HG02798 (cell line): ENCODE measurements at regions not wholly inside any gene's neighbourhood (a gene's known extent, or its start where the extent isn't known, plus 50 kb on each side); places are given as distances from the start of the nearest gene placed in this dataset.
A peak's percentile ranks its signal among the peaks of the same experiment; 100 is the strongest.

Source experiments
- ATAC-seq: cut with Tn5 transposase; IDR thresholded peaks from one replicate; pipeline ENCODE4 v1.9.1; 2021; ENCODE audit warnings: mild to moderate bottlenecking; ENCODE audit not compliant: unreplicated experiment, poor library complexity

GRCh38 chr16:73616770-73617169 lies 568.8 kb upstream of the ZFHX3 start:
- ATAC-seq: no peak

GRCh38 chr16:73616166-73616753 lies 568.3 kb upstream of the ZFHX3 start:
- ATAC-seq: no peak

GRCh38 chr16:73615071-73615940 lies 567.4 kb upstream of the ZFHX3 start:
- no peak for ATAC-seq

GRCh38 chr16:73614131-73614530 lies 566.2 kb upstream of the ZFHX3 start:
- no peak for ATAC-seq

- no peak for ATAC-seq
Measured at GRCh38 chr16:73610605-73611156, 562.8 kb upstream of the ZFHX3 start.

GRCh38 chr16:73610160-73610559 lies 562.2 kb upstream of the ZFHX3 start:
- ATAC-seq: no peak

- ATAC-seq: no peak
Measured at GRCh38 chr16:73608911-73609310, 561.0 kb upstream of the ZFHX3 start.

GRCh38 chr16:73605309-73605708 lies 557.4 kb upstream of the ZFHX3 start:
- no peak for ATAC-seq

GRCh38 chr16:73601911-73602310 lies 554.0 kb upstream of the ZFHX3 start:
- no peak for ATAC-seq

GRCh38 chr16:73599870-73600269 lies 551.9 kb upstream of the ZFHX3 start:
- no peak for ATAC-seq

GRCh38 chr16:73599351-73599750 lies 551.4 kb upstream of the ZFHX3 start:
- no peak for ATAC-seq

- no peak for ATAC-seq
Measured at GRCh38 chr16:73584157-73584556, 536.2 kb upstream of the ZFHX3 start.

GRCh38 chr16:73572135-73572828 lies 524.4 kb upstream of the ZFHX3 start:
- no peak for ATAC-seq

- no peak for ATAC-seq
Measured at GRCh38 chr16:73569266-73569980, 521.5 kb upstream of the ZFHX3 start.

GRCh38 chr16:73568769-73569168 lies 520.8 kb upstream of the ZFHX3 start:
- ATAC-seq: no peak

- no peak for ATAC-seq
Measured at GRCh38 chr16:73565925-73566324, 518.0 kb upstream of the ZFHX3 start.

- no peak for ATAC-seq
Measured at GRCh38 chr16:73565263-73565662, 517.3 kb upstream of the ZFHX3 start.

GRCh38 chr16:73563709-73564108 lies 515.8 kb upstream of the ZFHX3 start:
- ATAC-seq: no peak

- ATAC-seq: no peak
Measured at GRCh38 chr16:73560497-73560896, 512.6 kb upstream of the ZFHX3 start.

- peak; percentile 62 for ATAC-seq
Measured at GRCh38 chr16:73558219-73558618, 510.3 kb upstream of the ZFHX3 start.
